ENCODE measurements at regions not wholly inside any gene's neighbourhood (a gene's known extent, or its start where the extent isn't known, plus 50 kb on each side); places are given as distances from the start of the nearest gene placed in this dataset.

DNA sequence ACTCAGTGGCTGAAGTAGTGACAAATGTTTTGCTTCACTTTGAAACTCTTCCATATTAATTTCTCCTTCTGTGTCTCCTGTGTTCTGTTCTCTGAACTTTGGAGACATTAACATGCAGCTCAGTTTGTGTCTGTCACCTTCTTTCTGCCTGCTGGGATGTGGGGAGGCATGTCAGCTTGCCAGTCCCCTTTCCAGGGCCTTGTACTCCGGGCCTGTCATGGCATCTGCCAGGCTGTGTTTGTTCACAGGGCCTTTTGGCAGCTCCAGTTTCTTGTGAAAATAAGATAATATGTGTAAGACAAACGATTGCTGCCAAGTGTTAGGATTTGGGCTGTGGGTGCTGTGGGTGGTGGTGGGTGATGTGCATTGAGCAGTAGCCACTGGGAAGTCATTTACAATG is 76.1 kb upstream of the ELMO1 start:
- Histone ChIP-seq H3K9me2 (ENCODE audit: low read depth, low read length) (no peaks in the 10 kb centered on the region), H3K9me3 (ENCODE audit: low read length) (no peaks in the 10 kb centered on the region), H3F3A (ENCODE audit: insufficient read depth, low read length) (no peaks in the 10 kb centered on the region), H3K27ac (ENCODE audit: low read depth, low read length, poor library complexity, severe bottlenecking) (no peak overlapping the region), H4K20me1 (ENCODE audit: insufficient read depth, low read length) (no peaks in the 10 kb centered on the region), H3K36me3 (ENCODE audit: insufficient read depth, low read length) (no peaks in the 10 kb centered on the region), H3K27me3 (ENCODE audit: insufficient read depth, low read length) (no peaks in the 10 kb centered on the region), H2AFZ (ENCODE audit: low read length) (no peak overlapping the region), H3K4me3 (ENCODE audit: low read depth, low read length, poor library complexity, severe bottlenecking) (no peak overlapping the region), H3K9ac (ENCODE audit: low read length) (no peak overlapping the region), H3K4me1 (ENCODE audit: insufficient read depth, low read length, severe bottlenecking) (no peaks in the 10 kb centered on the region), H3K4me2 (ENCODE audit: low read length) (no peak overlapping the region), H3K79me2 (ENCODE audit: insufficient read depth, low read length) (no peaks in the 10 kb centered on the region)
- no peak for TF ChIP-seq EZH2 (IDR thresholded peaks at IDR 0.05; ENCODE audit: borderline replicate concordance, low read length)

DNA sequence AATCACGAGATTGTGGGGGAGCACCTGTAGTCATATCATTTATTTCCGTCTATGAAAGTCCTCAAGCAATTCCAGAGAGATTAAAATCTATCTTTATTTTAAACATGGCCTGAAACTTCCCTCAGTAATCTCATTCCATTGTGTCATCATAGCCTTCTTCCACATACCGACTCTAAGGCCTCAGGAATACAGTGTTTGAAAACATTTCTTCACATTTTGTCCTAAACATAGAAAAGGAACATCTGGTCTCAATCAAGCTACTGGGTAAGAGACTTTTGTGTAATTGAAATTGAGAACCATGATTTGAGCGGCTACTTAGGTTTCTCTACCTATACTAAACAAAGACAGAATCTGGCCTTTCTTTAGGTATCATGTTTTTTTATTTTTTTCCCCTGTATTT is 78.0 kb upstream of the ELMO1 start:
- Histone ChIP-seq H2AFZ (ENCODE audit: low read length) (no peak overlapping the region), H3K9me3 (ENCODE audit: low read length) (no peaks in the 10 kb centered on the region), H3K9ac (ENCODE audit: low read length) (no peak overlapping the region), H3K4me1 (ENCODE audit: insufficient read depth, low read length, severe bottlenecking) (no peaks in the 10 kb centered on the region), H3F3A (ENCODE audit: insufficient read depth, low read length) (no peaks in the 10 kb centered on the region), H4K20me1 (ENCODE audit: insufficient read depth, low read length) (no peaks in the 10 kb centered on the region), H3K79me2 (ENCODE audit: insufficient read depth, low read length) (no peaks in the 10 kb centered on the region), H3K4me3 (ENCODE audit: low read depth, low read length, poor library complexity, severe bottlenecking) (no peak overlapping the region), H3K9me2 (ENCODE audit: low read depth, low read length) (no peaks in the 10 kb centered on the region), H3K27ac (ENCODE audit: low read depth, low read length, poor library complexity, severe bottlenecking) (no peak overlapping the region), H3K36me3 (ENCODE audit: insufficient read depth, low read length) (no peaks in the 10 kb centered on the region), H3K4me2 (ENCODE audit: low read length) (no peak overlapping the region), H3K27me3 (ENCODE audit: insufficient read depth, low read length) (no peaks in the 10 kb centered on the region)
- no peak for TF ChIP-seq EZH2 (IDR thresholded peaks at IDR 0.05; ENCODE audit: borderline replicate concordance, low read length)
- TF ChIP-seq, protein P1, sequence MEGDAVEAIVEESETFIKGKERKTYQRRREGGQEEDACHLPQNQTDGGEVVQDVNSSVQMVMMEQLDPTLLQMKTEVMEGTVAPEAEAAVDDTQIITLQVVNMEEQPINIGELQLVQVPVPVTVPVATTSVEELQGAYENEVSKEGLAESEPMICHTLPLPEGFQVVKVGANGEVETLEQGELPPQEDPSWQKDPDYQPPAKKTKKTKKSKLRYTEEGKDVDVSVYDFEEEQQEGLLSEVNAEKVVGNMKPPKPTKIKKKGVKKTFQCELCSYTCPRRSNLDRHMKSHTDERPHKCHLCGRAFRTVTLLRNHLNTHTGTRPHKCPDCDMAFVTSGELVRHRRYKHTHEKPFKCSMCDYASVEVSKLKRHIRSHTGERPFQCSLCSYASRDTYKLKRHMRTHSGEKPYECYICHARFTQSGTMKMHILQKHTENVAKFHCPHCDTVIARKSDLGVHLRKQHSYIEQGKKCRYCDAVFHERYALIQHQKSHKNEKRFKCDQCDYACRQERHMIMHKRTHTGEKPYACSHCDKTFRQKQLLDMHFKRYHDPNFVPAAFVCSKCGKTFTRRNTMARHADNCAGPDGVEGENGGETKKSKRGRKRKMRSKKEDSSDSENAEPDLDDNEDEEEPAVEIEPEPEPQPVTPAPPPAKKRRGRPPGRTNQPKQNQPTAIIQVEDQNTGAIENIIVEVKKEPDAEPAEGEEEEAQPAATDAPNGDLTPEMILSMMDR (IDR thresholded peaks at IDR 0.05; ENCODE audit: low read length) = no peak

DNA sequence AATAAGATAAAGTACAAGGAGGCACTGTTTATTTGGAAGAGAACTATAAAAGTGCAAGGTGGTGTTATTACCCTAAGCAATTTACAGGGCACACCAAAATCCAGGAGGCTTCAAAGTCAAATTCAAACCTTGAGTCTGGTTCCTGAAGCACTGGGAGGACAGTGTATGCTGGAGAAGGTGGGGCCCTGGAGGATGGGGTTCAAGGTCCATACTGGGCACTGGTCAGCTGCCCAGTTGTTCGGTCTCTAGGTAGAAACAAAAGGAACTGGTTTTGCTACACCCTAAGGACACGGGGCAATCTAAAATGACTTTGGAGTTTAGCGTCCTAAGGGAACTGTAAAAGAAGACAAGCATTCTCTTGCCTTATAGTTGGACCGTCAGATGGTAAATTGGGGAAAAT is 78.4 kb upstream of the ELMO1 start:
- Histone ChIP-seq H3K4me1 (ENCODE audit: insufficient read depth, low read length, severe bottlenecking) (no peaks in the 10 kb centered on the region), H3K27me3 (ENCODE audit: insufficient read depth, low read length) (no peaks in the 10 kb centered on the region), H4K20me1 (ENCODE audit: insufficient read depth, low read length) (no peaks in the 10 kb centered on the region), H3K27ac (ENCODE audit: low read depth, low read length, poor library complexity, severe bottlenecking) (no peak overlapping the region), H3K9me2 (ENCODE audit: low read depth, low read length) (no peaks in the 10 kb centered on the region), H3K79me2 (ENCODE audit: insufficient read depth, low read length) (no peaks in the 10 kb centered on the region), H2AFZ (ENCODE audit: low read length) (no peak overlapping the region), H3F3A (ENCODE audit: insufficient read depth, low read length) (no peaks in the 10 kb centered on the region), H3K4me3 (ENCODE audit: low read depth, low read length, poor library complexity, severe bottlenecking) (no peak overlapping the region), H3K36me3 (ENCODE audit: insufficient read depth, low read length) (no peaks in the 10 kb centered on the region), H3K9me3 (ENCODE audit: low read length) (no peaks in the 10 kb centered on the region), H3K9ac (ENCODE audit: low read length) (no peak overlapping the region), H3K4me2 (ENCODE audit: low read length) (no peak overlapping the region)
- TF ChIP-seq, protein P1 (IDR thresholded peaks at IDR 0.05; ENCODE audit: low read length) = no peak
- TF ChIP-seq EZH2 (IDR thresholded peaks at IDR 0.05; ENCODE audit: borderline replicate concordance, low read length) = no peak

DNA sequence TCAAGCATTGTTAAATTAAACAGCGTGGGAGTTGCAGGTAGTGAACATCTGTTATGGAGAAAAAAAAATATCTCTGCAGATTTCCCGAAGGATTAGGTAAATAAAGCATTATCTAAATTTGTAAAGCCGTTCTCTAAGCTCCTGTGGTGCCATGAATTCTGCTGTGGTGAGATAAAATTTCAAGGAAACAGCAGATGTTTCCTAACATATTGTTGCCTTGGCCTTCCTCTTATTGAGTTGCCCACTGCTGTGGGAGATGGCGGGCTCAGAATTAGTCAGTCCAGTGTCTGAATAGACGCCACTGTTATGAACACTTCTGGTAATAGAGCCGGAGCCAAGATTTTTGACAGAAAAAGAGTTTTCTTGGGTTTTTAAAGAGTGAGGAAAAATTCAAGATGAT is 82.6 kb upstream of the ELMO1 start:
- H3K4me3 ChIP-seq (ENCODE audit: low read depth, low read length, poor library complexity, severe bottlenecking) = no peak overlapping the region
- no peak overlapping the region for H3K4me2 ChIP-seq (ENCODE audit: low read length)
- H3K9me2 ChIP-seq (ENCODE audit: low read depth, low read length) = no peaks in the 10 kb centered on the region
- no peak for TF ChIP-seq EZH2 (IDR thresholded peaks at IDR 0.05; ENCODE audit: borderline replicate concordance, low read length)
- TF ChIP-seq, protein P1 (IDR thresholded peaks at IDR 0.05; ENCODE audit: low read length) = no peak
- H3K27ac ChIP-seq (ENCODE audit: low read depth, low read length, poor library complexity, severe bottlenecking) = no peak overlapping the region
- no peaks in the 10 kb centered on the region for H3K9me3 ChIP-seq (ENCODE audit: low read length)
- H3K27me3 ChIP-seq (ENCODE audit: insufficient read depth, low read length) = no peaks in the 10 kb centered on the region
- no peaks in the 10 kb centered on the region for H3K4me1 ChIP-seq (ENCODE audit: insufficient read depth, low read length, severe bottlenecking)
- no peaks in the 10 kb centered on the region for H3F3A ChIP-seq (ENCODE audit: insufficient read depth, low read length)
- H4K20me1 ChIP-seq (ENCODE audit: insufficient read depth, low read length) = no peaks in the 10 kb centered on the region
- H2AFZ ChIP-seq (ENCODE audit: low read length) = no peak overlapping the region
- no peak overlapping the region for H3K9ac ChIP-seq (ENCODE audit: low read length)
- H3K79me2 ChIP-seq (ENCODE audit: insufficient read depth, low read length) = no peaks in the 10 kb centered on the region
- H3K36me3 ChIP-seq (ENCODE audit: insufficient read depth, low read length) = no peaks in the 10 kb centered on the region
